ENCODE measurements at regions not wholly inside any gene's neighbourhood (a gene's known extent, or its start where the extent isn't known, plus 50 kb on each side); places are given as distances from the start of the nearest gene placed in this dataset.

DNA sequence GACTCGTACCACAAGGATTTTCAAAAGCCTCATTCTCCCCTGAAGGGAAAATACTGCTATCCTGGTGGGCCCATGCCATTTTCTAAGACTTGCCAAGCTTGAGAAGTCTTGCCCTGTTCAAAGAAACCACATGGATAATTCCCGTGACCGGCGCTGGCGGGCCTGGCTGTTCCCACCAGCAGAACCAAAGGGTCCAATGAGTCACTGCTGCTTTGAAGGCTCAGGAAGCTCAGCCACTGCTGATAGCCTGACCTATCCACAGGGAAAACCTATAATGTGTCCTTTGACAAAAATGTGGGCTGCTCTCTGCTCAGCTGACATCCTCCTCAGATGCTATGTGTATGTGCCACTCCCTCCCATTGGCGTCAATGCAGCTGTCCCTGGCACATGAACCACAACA is 137.9 kb upstream of the RAB12 start:
- Histone ChIP-seq H3K9ac (replicated peaks; ENCODE audit: extremely low read depth, insufficient read depth, low read length) (no peak overlapping the region), H4K20me1 (replicated peaks; ENCODE audit: control insufficient read depth, extremely low read depth, insufficient read depth, low read length) (no peaks in the 10 kb centered on the region), H3K4me1 (ENCODE audit: control insufficient read depth, extremely low read depth, insufficient read depth, low read length) (peaks cover 13% of the 10 kb centered on the region), H3K79me2 (ENCODE audit: control insufficient read depth, insufficient read depth, low read length) (no peaks in the 10 kb centered on the region), H3K27me3 (ENCODE audit: control insufficient read depth in 2 of 2, insufficient read depth in 2 of 2, low read length in 2 of 2) (no peaks in the 10 kb centered on the region), H3K4me2 (ENCODE audit: insufficient read depth, low read length) (no peak overlapping the region), H3K9me1 (replicated peaks; ENCODE audit: control insufficient read depth, extremely low read depth, insufficient read depth, low read length) (no peaks in the 10 kb centered on the region), H3K4me3 (replicated peaks in 1 of 3; ENCODE audit: insufficient read depth in 1 of 3, low read depth in 1 of 3, low read length in 3 of 3) (no peak overlapping the region), H2AFZ (ENCODE audit: low read depth, low read length) (no peak overlapping the region), H3K36me3 (ENCODE audit: control insufficient read depth in 2 of 2, extremely low read depth in 1 of 2, insufficient read depth in 2 of 2, low read length in 2 of 2) (no peaks in the 10 kb centered on the region), H3K27ac (ENCODE audit: insufficient read depth, low read depth, low read length) (no peak overlapping the region), H3K9me3 (replicated peaks; ENCODE audit: control insufficient read depth, insufficient read depth, low read length) (no peaks in the 10 kb centered on the region)
- FAIRE-seq (no peak), DNase-seq (ENCODE audit: low read depth, low spot score) (peak; percentile 22)
- dilution Hi-C loops (cut with MboI; ENCODE audit: extremely low pct_ligation_motif_present, low sequenced_read_pairs) (no loop called here), intact Hi-C loops (cut with micrococcal nuclease) (no loop called here)
- TF ChIP-seq GATA2 (IDR thresholded peaks at IDR 0.05; ENCODE audit: insufficient read depth, insufficient read length, low read depth, low read length) (no peak), POLR2A (IDR thresholded peaks at IDR 0.05; ENCODE audit: low read depth, low read length) (no peak), FOS (IDR thresholded peaks at IDR 0.05; ENCODE audit: borderline replicate concordance, insufficient read depth, low read length) (no peak), POLR2AphosphoS5 (IDR thresholded peaks at IDR 0.05; ENCODE audit: insufficient read depth, low read depth, low read length) (no peak), EZH2 (IDR thresholded peaks at IDR 0.05; ENCODE audit: borderline replicate concordance, low read depth, low read length, severe bottlenecking) (no peak), MYC (IDR thresholded peaks at IDR 0.05; ENCODE audit: low read depth, low read length) (no peak)
- TF ChIP-seq, protein P1, sequence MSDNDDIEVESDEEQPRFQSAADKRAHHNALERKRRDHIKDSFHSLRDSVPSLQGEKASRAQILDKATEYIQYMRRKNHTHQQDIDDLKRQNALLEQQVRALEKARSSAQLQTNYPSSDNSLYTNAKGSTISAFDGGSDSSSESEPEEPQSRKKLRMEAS (IDR thresholded peaks at IDR 0.05; ENCODE audit: insufficient read depth, insufficient read length): no peak
- TF ChIP-seq, protein P2, sequence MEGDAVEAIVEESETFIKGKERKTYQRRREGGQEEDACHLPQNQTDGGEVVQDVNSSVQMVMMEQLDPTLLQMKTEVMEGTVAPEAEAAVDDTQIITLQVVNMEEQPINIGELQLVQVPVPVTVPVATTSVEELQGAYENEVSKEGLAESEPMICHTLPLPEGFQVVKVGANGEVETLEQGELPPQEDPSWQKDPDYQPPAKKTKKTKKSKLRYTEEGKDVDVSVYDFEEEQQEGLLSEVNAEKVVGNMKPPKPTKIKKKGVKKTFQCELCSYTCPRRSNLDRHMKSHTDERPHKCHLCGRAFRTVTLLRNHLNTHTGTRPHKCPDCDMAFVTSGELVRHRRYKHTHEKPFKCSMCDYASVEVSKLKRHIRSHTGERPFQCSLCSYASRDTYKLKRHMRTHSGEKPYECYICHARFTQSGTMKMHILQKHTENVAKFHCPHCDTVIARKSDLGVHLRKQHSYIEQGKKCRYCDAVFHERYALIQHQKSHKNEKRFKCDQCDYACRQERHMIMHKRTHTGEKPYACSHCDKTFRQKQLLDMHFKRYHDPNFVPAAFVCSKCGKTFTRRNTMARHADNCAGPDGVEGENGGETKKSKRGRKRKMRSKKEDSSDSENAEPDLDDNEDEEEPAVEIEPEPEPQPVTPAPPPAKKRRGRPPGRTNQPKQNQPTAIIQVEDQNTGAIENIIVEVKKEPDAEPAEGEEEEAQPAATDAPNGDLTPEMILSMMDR (IDR thresholded peaks at IDR 0.05; ENCODE audit: extremely low read depth in 1 of 2, insufficient read depth in 1 of 2, low read depth in 1 of 2, low read length in 2 of 2): no peak
- ChIA-PET POLR2A (no interaction called here), CTCF (interaction anchor here (5.1 kb wide), 1 partner anchor 8 kb away, joined by 40 read pairs; no protein-coding TSS in a partner anchor)
- no TSS peak for BruUV-seq (replicated peaks)
